Smooth muscle cell (in vitro differentiated cells): ENCODE measurements at regions not wholly inside any gene's neighbourhood (a gene's known extent, or its start where the extent isn't known, plus 50 kb on each side); places are given as distances from the start of the nearest gene placed in this dataset.
A peak's percentile ranks its signal among the peaks of the same experiment; 100 is the strongest.

Source experiments
- DNase-seq: peaks from one replicate; lab custom pipeline; 2025; ENCODE audit not compliant: unreplicated experiment; lab: John Stamatoyannopoulos, UW
- H2AFZ ChIP-seq: fragments of 200-600 bp; sonication (generic); 2 replicates; pipeline ENCODE4 v1.6.0; 2016; ENCODE audit warnings: antibody characterized with exemption, low read depth, mild to moderate bottlenecking
- H3F3A ChIP-seq: fragments of 200-600 bp; sonication (generic); 2 replicates; pipeline ENCODE4 v1.6.0; 2017; ENCODE audit warnings: antibody characterized with exemption, low read depth
- H3K27ac ChIP-seq: fragments of 200-600 bp; sonication (generic); 2 replicates; pipeline ENCODE4 v1.5.1; 2016; ENCODE audit warnings: low read depth, mild to moderate bottlenecking
- H3K27me3 ChIP-seq: fragments of 200-600 bp; sonication (generic); 2 replicates; pipeline ENCODE4 v1.6.1; 2016; ENCODE audit warnings: low read depth, mild to moderate bottlenecking
- H3K36me3 ChIP-seq: fragments of 200-600 bp; sonication (generic); 2 replicates; pipeline ENCODE4 v1.5.1; 2016; ENCODE audit warnings: low read depth
- H3K4me1 ChIP-seq: fragments of 200-600 bp; sonication (generic); 2 replicates; pipeline ENCODE4 v1.5.1; 2016; ENCODE audit warnings: low read depth
- H3K4me2 ChIP-seq: fragments of 200-600 bp; sonication (generic); 2 replicates; pipeline ENCODE4 v1.6.0; 2016; ENCODE audit warnings: mild to moderate bottlenecking
- H3K4me3 ChIP-seq: fragments of 200-600 bp; sonication (generic); 2 replicates; pipeline ENCODE4 v1.5.1; 2016; ENCODE audit warnings: mild to moderate bottlenecking
- H3K79me2 ChIP-seq: fragments of 200-600 bp; sonication (generic); 2 replicates; pipeline ENCODE4 v1.6.0; 2016; ENCODE audit warnings: low read depth, mild to moderate bottlenecking
- H3K9ac ChIP-seq: fragments of 200-600 bp; sonication (generic); 2 replicates; pipeline ENCODE4 v1.6.0; 2016; ENCODE audit warnings: low read depth
- H3K9me3 ChIP-seq: fragments of 200-600 bp; sonication (generic); replicated peaks from 2 replicates; pipeline ENCODE4 v1.5.1; 2016; ENCODE audit warnings: low read depth
- H4K20me1 ChIP-seq: fragments of 200-600 bp; sonication (generic); 2 replicates; pipeline ENCODE4 v1.6.0; 2016; ENCODE audit warnings: low read depth
- WGBS: methylation state at CpG from one replicate; pipeline ENCODE4 v1.1.7; 2016; ENCODE audit warnings: low lambda C conversion rate; 5-methylcytosine and 5-hydroxymethylcytosine counted together
- TF ChIP-seq, protein P1 (sequence below): fragments of 200-600 bp; sonication (generic); IDR thresholded peaks from 2 replicates; pipeline ENCODE4 v1.5.1; 2017; ENCODE audit warnings: borderline replicate concordance, mild to moderate bottlenecking, antibody characterized with exemption; ENCODE audit not compliant: insufficient read depth, poor library complexity, severe bottlenecking

DNA sequence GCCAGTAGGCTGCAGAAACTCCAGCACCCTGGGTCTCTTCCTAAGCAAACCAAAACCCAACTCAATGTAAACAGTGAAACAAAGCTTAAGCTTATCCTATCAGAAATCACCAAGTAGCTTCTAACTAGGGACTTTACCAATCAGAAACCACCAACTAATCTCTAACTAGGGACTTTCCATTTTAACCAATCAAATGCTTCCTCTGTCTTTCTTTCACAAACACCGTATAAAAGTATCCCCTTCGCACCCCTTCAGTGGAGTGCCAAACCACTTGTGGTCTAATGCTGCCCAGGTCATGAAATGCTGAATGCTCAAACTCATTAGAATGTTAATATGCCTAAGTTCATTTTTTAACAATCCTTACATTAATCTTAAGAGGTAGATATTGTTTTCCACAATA, 250.5 kb upstream of the DUSP10 start:
- Histone ChIP-seq H3K4me3 (no peak overlapping the region), H3K4me2 (no peak overlapping the region), H3K79me2 (no peaks in the 10 kb centered on the region), H3K27ac (no peak overlapping the region), H3K4me1 (peaks cover 8% of the 10 kb centered on the region), H3K36me3 (no peaks in the 10 kb centered on the region), H4K20me1 (no peaks in the 10 kb centered on the region), H3F3A (peaks cover 24% of the 10 kb centered on the region), H2AFZ (no peak overlapping the region), H3K9ac (no peak overlapping the region), H3K27me3 (no peaks in the 10 kb centered on the region), H3K9me3 (no peaks in the 10 kb centered on the region)
- WGBS: 99% methylated on average over 2 of the region's 2 CpGs
- TF ChIP-seq, protein P1, sequence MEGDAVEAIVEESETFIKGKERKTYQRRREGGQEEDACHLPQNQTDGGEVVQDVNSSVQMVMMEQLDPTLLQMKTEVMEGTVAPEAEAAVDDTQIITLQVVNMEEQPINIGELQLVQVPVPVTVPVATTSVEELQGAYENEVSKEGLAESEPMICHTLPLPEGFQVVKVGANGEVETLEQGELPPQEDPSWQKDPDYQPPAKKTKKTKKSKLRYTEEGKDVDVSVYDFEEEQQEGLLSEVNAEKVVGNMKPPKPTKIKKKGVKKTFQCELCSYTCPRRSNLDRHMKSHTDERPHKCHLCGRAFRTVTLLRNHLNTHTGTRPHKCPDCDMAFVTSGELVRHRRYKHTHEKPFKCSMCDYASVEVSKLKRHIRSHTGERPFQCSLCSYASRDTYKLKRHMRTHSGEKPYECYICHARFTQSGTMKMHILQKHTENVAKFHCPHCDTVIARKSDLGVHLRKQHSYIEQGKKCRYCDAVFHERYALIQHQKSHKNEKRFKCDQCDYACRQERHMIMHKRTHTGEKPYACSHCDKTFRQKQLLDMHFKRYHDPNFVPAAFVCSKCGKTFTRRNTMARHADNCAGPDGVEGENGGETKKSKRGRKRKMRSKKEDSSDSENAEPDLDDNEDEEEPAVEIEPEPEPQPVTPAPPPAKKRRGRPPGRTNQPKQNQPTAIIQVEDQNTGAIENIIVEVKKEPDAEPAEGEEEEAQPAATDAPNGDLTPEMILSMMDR: no peak
- DNase-seq: no peak

DNA sequence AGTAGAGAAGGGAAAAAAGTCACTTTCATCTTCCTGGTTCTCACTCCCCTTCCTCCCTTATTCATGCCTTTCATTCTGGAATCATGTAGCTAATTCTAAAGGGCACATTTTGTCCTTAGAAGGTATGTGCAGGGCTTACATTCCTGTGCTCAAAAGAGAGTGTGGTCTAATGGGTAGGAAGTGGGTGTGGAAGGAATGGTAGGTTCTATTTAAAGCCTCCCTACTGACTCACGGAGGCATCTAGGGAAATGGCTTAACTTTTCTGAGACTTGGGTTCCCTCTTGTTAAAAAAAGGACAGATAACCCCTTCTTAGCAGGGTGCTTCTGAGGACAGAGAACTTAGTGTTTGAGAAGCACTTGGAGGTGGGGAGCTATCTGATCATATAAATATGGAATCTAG, 249.3 kb upstream of the DUSP10 start:
- Histone ChIP-seq H3K4me2 (peak overlapping the region; percentile 7), H3K27ac (peak overlapping the region; percentile 52), H3K27me3 (no peaks in the 10 kb centered on the region), H3K4me1 (peaks cover 11% of the 10 kb centered on the region), H3K79me2 (no peaks in the 10 kb centered on the region), H2AFZ (no peak overlapping the region), H3K9me3 (no peaks in the 10 kb centered on the region), H3F3A (peaks cover 27% of the 10 kb centered on the region), H3K9ac (no peak overlapping the region), H3K36me3 (no peaks in the 10 kb centered on the region), H3K4me3 (no peak overlapping the region), H4K20me1 (no peaks in the 10 kb centered on the region)
- 4% methylated on average over 1 of the region's 1 CpG for WGBS
- DNase-seq: no peak
- TF ChIP-seq, protein P1: no peak

DNA sequence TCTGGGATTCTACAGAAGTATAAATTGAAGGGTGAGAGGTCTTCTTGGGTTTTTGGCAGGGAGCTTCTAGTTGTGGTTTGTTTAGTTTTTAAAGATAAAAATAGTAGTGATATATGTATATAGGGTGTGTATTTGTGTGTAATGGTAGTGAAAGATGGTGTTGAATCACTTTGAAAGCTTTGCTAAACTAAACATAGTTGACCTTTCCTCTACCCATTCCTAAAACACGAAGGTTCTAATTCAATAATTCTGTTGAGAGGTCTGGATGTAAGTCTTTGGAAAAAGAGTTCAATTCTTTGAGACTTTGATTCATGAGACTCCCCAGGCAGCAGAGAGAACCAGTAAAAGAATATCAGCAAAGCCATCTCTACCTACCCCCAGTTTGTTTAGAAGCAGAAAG, 247.9 kb upstream of the DUSP10 start:
- 56% methylated on average over 1 of the region's 1 CpG for WGBS
- Histone ChIP-seq H3K9ac (no peak overlapping the region), H3K4me1 (peaks cover 11% of the 10 kb centered on the region), H3K4me2 (no peak overlapping the region), H3K79me2 (no peaks in the 10 kb centered on the region), H3K36me3 (no peaks in the 10 kb centered on the region), H3K4me3 (no peak overlapping the region), H3K27ac (no peak overlapping the region), H3F3A (peaks cover 20% of the 10 kb centered on the region), H3K27me3 (no peaks in the 10 kb centered on the region), H4K20me1 (no peaks in the 10 kb centered on the region), H2AFZ (peak overlapping the region; percentile 23), H3K9me3 (no peaks in the 10 kb centered on the region)
- TF ChIP-seq, protein P1: no peak
- no peak for DNase-seq

DNA sequence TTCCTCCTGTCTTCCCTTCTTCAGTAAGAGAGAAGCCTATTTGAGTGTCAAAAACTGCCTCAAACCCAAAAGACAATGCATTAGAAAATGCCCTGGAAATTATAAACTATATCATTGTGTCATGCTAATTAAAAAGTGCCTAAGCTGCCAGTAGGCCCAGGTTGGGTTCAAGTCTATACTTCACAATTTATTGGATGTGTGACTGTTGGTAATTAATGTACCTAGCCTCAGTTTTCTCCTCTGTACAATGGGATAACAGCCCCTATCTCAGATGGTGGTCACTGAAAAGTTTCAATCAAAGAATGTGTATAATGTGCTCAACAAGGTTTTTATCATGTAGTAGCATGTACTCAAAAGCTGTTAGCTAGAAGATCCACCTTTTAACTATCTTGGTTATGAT, 246.9 kb upstream of the DUSP10 start:
- Histone ChIP-seq H3K4me1 (peaks cover 11% of the 10 kb centered on the region), H3K9ac (peak overlapping the region; percentile 62), H3F3A (peaks cover 15% of the 10 kb centered on the region), H3K4me3 (no peak overlapping the region), H3K4me2 (no peak overlapping the region), H3K27ac (peak overlapping the region; percentile 89), H2AFZ (no peak overlapping the region), H3K79me2 (no peaks in the 10 kb centered on the region), H3K27me3 (no peaks in the 10 kb centered on the region), H3K9me3 (no peaks in the 10 kb centered on the region), H3K36me3 (no peaks in the 10 kb centered on the region), H4K20me1 (no peaks in the 10 kb centered on the region)
- DNase-seq: no peak
- TF ChIP-seq, protein P1: no peak
